ENCODE measurements at regions not wholly inside any gene's neighbourhood (a gene's known extent, or its start where the extent isn't known, plus 50 kb on each side); places are given as distances from the start of the nearest gene placed in this dataset.

DNA sequence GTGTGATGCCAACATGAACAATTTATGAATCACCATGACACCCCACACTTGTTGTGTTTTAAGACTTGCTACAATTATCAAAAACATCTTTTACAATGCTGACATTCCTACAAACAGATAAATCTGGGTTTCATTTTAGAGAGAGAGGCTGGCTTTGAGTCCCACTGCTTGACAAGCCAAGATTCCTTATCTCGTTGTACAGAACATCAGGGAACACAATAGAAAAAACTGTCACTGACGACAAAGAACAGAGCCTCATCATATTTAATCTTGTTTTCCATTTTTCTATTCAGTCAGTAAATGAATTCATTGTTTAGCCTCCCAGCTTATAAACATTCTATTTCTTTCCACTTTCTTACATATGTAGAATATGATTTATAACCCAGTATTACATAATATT, 461.6 kb upstream of the VSTM2A start:
- TF ChIP-seq CTCF (conservative IDR thresholded peaks at IDR 0.05): no peak
- TF ChIP-seq EZH2 (IDR thresholded peaks at IDR 0.05; ENCODE audit: low read depth): no peak
